GM19328 (cell line): ENCODE measurements at regions not wholly inside any gene's neighbourhood (a gene's known extent, or its start where the extent isn't known, plus 50 kb on each side); places are given as distances from the start of the nearest gene placed in this dataset.

ENCODE experiments used
- ATAC-seq: cut with Tn5 transposase; IDR thresholded peaks from one replicate; pipeline ENCODE4 v1.9.1; 2021; ENCODE audit warnings: mild to moderate bottlenecking, moderate library complexity; ENCODE audit not compliant: unreplicated experiment

GRCh38 chr14:85093631-85094330, 436.2 kb upstream of the FLRT2 start:
- ATAC-seq, result no peak

GRCh38 chr14:85102591-85102990, 427.4 kb upstream of the FLRT2 start:
- no peak for ATAC-seq

- ATAC-seq, result no peak
Measured at GRCh38 chr14:85106506-85106905, 423.4 kb upstream of the FLRT2 start.

- no peak for ATAC-seq
Measured at GRCh38 chr14:85112762-85113161, 417.2 kb upstream of the FLRT2 start.

GRCh38 chr14:85115921-85116320, 414.0 kb upstream of the FLRT2 start:
- no peak for ATAC-seq

GRCh38 chr14:85118274-85118673, 411.7 kb upstream of the FLRT2 start:
- ATAC-seq, result no peak

- no peak for ATAC-seq
Measured at GRCh38 chr14:85122690-85123089, 407.3 kb upstream of the FLRT2 start.

GRCh38 chr14:85123755-85124154, 406.2 kb upstream of the FLRT2 start:
- no peak for ATAC-seq

GRCh38 chr14:85124631-85125290, 405.2 kb upstream of the FLRT2 start:
- no peak for ATAC-seq

- no peak for ATAC-seq
Measured at GRCh38 chr14:85125291-85125670, 404.7 kb upstream of the FLRT2 start.

- no peak for ATAC-seq
Measured at GRCh38 chr14:85129921-85130320, 400.0 kb upstream of the FLRT2 start.

GRCh38 chr14:85131226-85131922, 398.6 kb upstream of the FLRT2 start:
- no peak for ATAC-seq

GRCh38 chr14:85142982-85143381, 387.0 kb upstream of the FLRT2 start:
- no peak for ATAC-seq

- ATAC-seq, result no peak
Measured at GRCh38 chr14:85146779-85147178, 383.2 kb upstream of the FLRT2 start.

GRCh38 chr14:85150166-85150565, 379.8 kb upstream of the FLRT2 start:
- ATAC-seq, result no peak

- ATAC-seq, result no peak
Measured at GRCh38 chr14:85154714-85155113, 375.2 kb upstream of the FLRT2 start.

GRCh38 chr14:85156319-85156718, 373.6 kb upstream of the FLRT2 start:
- no peak for ATAC-seq

- ATAC-seq, result no peak
Measured at GRCh38 chr14:85159726-85160125, 370.2 kb upstream of the FLRT2 start.

- ATAC-seq, result no peak
Measured at GRCh38 chr14:85165094-85165493, 364.9 kb upstream of the FLRT2 start.

GRCh38 chr14:85169381-85169780, 360.6 kb upstream of the FLRT2 start:
- ATAC-seq, result no peak

GRCh38 chr14:85172290-85172689, 357.7 kb upstream of the FLRT2 start:
- no peak for ATAC-seq

- ATAC-seq, result no peak
Measured at GRCh38 chr14:85172889-85173477, 357.0 kb upstream of the FLRT2 start.
